ENCODE measurements at regions not wholly inside any gene's neighbourhood (a gene's known extent, or its start where the extent isn't known, plus 50 kb on each side); places are given as distances from the start of the nearest gene placed in this dataset.
A peak's percentile ranks its signal among the peaks of the same experiment; 100 is the strongest.

GRCh38 chr12:29880987-29881386 lies 97.2 kb upstream of the TMTC1 start:
- no peak for DNase-seq (ENCODE audit: low spot score in 2 of 2)
- WGBS, 2 donors, result 85 to 87% methylated on average over 3 of the region's 3 CpGs
- intact Hi-C loops (cut with DNase I; ENCODE audit: low total_unique reads), result no loop called here

GRCh38 chr12:29879606-29880308 lies 96.0 kb upstream of the TMTC1 start:
- no peak overlapping the region for H3K4me3 ChIP-seq (ENCODE audit: low read depth, poor library complexity, severe bottlenecking)
- WGBS, 2 donors, result 84 to 90% methylated on average over 4 of the region's 4 CpGs
- TF ChIP-seq POLR2A (IDR thresholded peaks at IDR 0.05) (no peak), CTCF (IDR thresholded peaks at IDR 0.05) (no peak)
- intact Hi-C loops (cut with DNase I; ENCODE audit: low total_unique reads), result no loop called here
- no peak for DNase-seq (ENCODE audit: low spot score in 2 of 2)

More at GRCh38 chr12:29880987-29881386, 97.2 kb upstream of the TMTC1 start:
- TF ChIP-seq POLR2A (IDR thresholded peaks at IDR 0.05) (no peak), CTCF (IDR thresholded peaks at IDR 0.05) (no peak)
- H3K4me3 ChIP-seq (ENCODE audit: low read depth, poor library complexity, severe bottlenecking), result no peak overlapping the region

GRCh38 chr12:29869946-29870345 lies 86.2 kb upstream of the TMTC1 start:
- 49 to 60% methylated on average over 1 of the region's 1 CpG for WGBS, 2 donors
- intact Hi-C loops (cut with DNase I; ENCODE audit: low total_unique reads), result no loop called here
- H3K4me3 ChIP-seq (ENCODE audit: low read depth, poor library complexity, severe bottlenecking), result no peak overlapping the region
- TF ChIP-seq POLR2A (IDR thresholded peaks at IDR 0.05) (no peak), CTCF (IDR thresholded peaks at IDR 0.05) (no peak)
- no peak for DNase-seq (ENCODE audit: low spot score in 2 of 2)

GRCh38 chr12:29867823-29868222 lies 84.1 kb upstream of the TMTC1 start:
- intact Hi-C loops (cut with DNase I; ENCODE audit: low total_unique reads), result no loop called here
- WGBS, 2 donors, result 89 to 90% methylated on average over 6 of the region's 6 CpGs
- no peak for DNase-seq (ENCODE audit: low spot score in 2 of 2)
- H3K4me3 ChIP-seq (ENCODE audit: low read depth, poor library complexity, severe bottlenecking), result no peak overlapping the region
- TF ChIP-seq POLR2A (IDR thresholded peaks at IDR 0.05) (no peak), CTCF (IDR thresholded peaks at IDR 0.05) (no peak)

GRCh38 chr12:29863665-29864064 lies 79.9 kb upstream of the TMTC1 start:
- DNase-seq (ENCODE audit: low spot score in 2 of 2), result no peak
- TF ChIP-seq POLR2A (IDR thresholded peaks at IDR 0.05) (no peak), CTCF (IDR thresholded peaks at IDR 0.05) (no peak)
- H3K4me3 ChIP-seq (ENCODE audit: low read depth, poor library complexity, severe bottlenecking), result no peak overlapping the region
- intact Hi-C loops (cut with DNase I; ENCODE audit: low total_unique reads), result no loop called here
- WGBS, 2 donors, result 83 to 88% methylated on average over 1 of the region's 1 CpG

- 16 to 31% methylated on average over 2 of the region's 2 CpGs for WGBS, 2 donors
- intact Hi-C loops (cut with DNase I; ENCODE audit: low total_unique reads), result no loop called here
These were observed 74.6 kb upstream of the TMTC1 start for GRCh38 chr12:29858270-29858786.

More at GRCh38 chr12:29858270-29858786, 74.6 kb upstream of the TMTC1 start:
- no peak overlapping the region for H3K4me3 ChIP-seq (ENCODE audit: low read depth, poor library complexity, severe bottlenecking)
- TF ChIP-seq POLR2A (IDR thresholded peaks at IDR 0.05), result no peak
- TF ChIP-seq CTCF (IDR thresholded peaks at IDR 0.05), result no peak
- peak in 1 of 2 donors; percentile 24 for DNase-seq (ENCODE audit: low spot score in 2 of 2)
